Osteoblast (primary cell): ENCODE measurements at regions not wholly inside any gene's neighbourhood (a gene's known extent, or its start where the extent isn't known, plus 50 kb on each side); places are given as distances from the start of the nearest gene placed in this dataset.

Experiments used
- DNase-seq: peaks from one replicate; pipeline ENCODE4 v3.0.0; 2011; ENCODE audit warnings: low spot score, mixed read lengths; ENCODE audit not compliant: insufficient read length; ENCODE audit errors: missing footprints
- H2AFZ ChIP-seq: 2 replicates; pipeline ENCODE4 v1.6.0; 2011; ENCODE audit warnings: mild to moderate bottlenecking, low read length
- H3K27ac ChIP-seq: 2 replicates; pipeline ENCODE4 v1.5.1; 2011; ENCODE audit warnings: mild to moderate bottlenecking, low read depth, low read length, moderate library complexity
- H3K27me3 ChIP-seq: 2 replicates; pipeline ENCODE4 v1.6.0; 2012; ENCODE audit warnings: mild to moderate bottlenecking, control low read depth, inconsistent platforms, low read length, moderate library complexity; ENCODE audit not compliant: insufficient read depth
- H3K36me3 ChIP-seq: 2 replicates; pipeline ENCODE4 v1.5.1; 2011; ENCODE audit warnings: mild to moderate bottlenecking, low read length, control low read depth, moderate library complexity; ENCODE audit not compliant: insufficient read depth
- H3K4me1 ChIP-seq: 2 replicates; pipeline ENCODE4 v1.5.1; 2011; ENCODE audit warnings: mild to moderate bottlenecking, low read length, control low read depth, moderate library complexity; ENCODE audit not compliant: insufficient read depth
- H3K4me2 ChIP-seq: 2 replicates; pipeline ENCODE4 v1.6.0; 2011; ENCODE audit warnings: mild to moderate bottlenecking, low read length; ENCODE audit not compliant: insufficient read depth
- H3K4me3 ChIP-seq: fragments of 200-600 bp; sonication (generic); 3 replicates; pipeline ENCODE4 v1.5.1; 2012; ENCODE audit warnings: mild to moderate bottlenecking, low read length, inconsistent platforms; ENCODE audit not compliant: insufficient read depth
- H3K79me2 ChIP-seq: 2 replicates; pipeline ENCODE4 v1.6.0; 2012; ENCODE audit warnings: mild to moderate bottlenecking, low read length, control low read depth, inconsistent platforms; ENCODE audit not compliant: insufficient read depth
- H3K9me3 ChIP-seq: 2 replicates; pipeline ENCODE4 v1.5.1; 2011; ENCODE audit warnings: low read depth, low read length, control low read depth
- H4K20me1 ChIP-seq: 2 replicates; pipeline ENCODE4 v1.6.0; 2012; ENCODE audit warnings: mild to moderate bottlenecking, low read length, control low read depth; ENCODE audit not compliant: insufficient read depth
- CTCF ChIP-seq: IDR thresholded peaks from 2 replicates; pipeline ENCODE4 v1.5.1; 2011; ENCODE audit warnings: mild to moderate bottlenecking, low read depth, low read length, moderate library complexity; ENCODE audit errors: extremely low read depth

DNA sequence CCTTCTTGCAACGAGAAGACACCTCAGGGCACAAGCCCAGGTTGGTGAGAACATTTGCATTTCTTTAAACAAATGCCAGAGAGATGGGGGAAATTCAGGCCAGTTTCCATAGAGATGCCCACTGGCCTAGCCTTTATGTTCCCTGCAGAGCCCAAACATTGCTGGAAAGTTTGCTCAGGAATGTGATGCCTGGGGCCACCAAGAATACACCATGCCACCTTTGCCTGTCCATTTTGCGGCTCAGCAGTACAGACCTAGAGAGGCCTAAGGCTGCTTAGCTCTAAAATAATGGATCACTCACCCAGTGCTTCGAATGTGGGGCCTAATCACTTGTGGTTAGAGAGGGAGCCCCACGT is 210.0 kb downstream of the RPLP1 start:
- no peak overlapping the region for H2AFZ ChIP-seq
- H3K9me3 ChIP-seq = no peaks in the 10 kb centered on the region
- peaks cover 6% of the 10 kb centered on the region for H3K27me3 ChIP-seq
- H3K79me2 ChIP-seq = no peaks in the 10 kb centered on the region
- H3K4me2 ChIP-seq = no peak overlapping the region
- H3K4me1 ChIP-seq = no peaks in the 10 kb centered on the region
- H4K20me1 ChIP-seq = no peaks in the 10 kb centered on the region
- TF ChIP-seq CTCF = no peak
- no peaks in the 10 kb centered on the region for H3K36me3 ChIP-seq
- H3K27ac ChIP-seq = no peak overlapping the region
- H3K4me3 ChIP-seq = no peak overlapping the region
- DNase-seq = no peak

DNA sequence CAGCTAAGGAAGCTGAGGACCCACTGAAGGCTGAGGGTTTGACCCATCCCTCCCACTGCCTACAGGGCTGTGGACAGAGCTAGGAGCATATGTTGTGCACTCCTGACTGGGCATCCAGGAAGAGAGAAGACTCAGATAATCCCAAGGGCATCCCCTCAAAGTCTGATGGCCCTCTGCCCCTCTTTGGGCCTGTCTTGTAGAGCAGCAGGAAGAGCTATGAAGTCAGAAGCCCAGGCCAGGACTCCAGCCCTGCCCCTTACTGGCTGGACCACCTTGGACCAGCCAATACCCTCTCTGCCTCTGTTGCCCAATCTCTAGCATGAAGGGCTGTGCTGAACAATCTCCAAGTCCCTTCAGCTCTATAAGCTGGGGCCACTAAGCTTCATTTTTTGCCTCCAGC is 210.8 kb downstream of the RPLP1 start:
- Histone ChIP-seq H3K4me1 (no peaks in the 10 kb centered on the region), H3K79me2 (no peaks in the 10 kb centered on the region), H3K9me3 (no peaks in the 10 kb centered on the region), H3K36me3 (no peaks in the 10 kb centered on the region), H3K27ac (no peak overlapping the region), H2AFZ (no peak overlapping the region), H4K20me1 (no peaks in the 10 kb centered on the region), H3K4me3 (no peak overlapping the region), H3K4me2 (no peak overlapping the region), H3K27me3 (peaks cover 6% of the 10 kb centered on the region)
- DNase-seq = no peak
- no peak for TF ChIP-seq CTCF

DNA sequence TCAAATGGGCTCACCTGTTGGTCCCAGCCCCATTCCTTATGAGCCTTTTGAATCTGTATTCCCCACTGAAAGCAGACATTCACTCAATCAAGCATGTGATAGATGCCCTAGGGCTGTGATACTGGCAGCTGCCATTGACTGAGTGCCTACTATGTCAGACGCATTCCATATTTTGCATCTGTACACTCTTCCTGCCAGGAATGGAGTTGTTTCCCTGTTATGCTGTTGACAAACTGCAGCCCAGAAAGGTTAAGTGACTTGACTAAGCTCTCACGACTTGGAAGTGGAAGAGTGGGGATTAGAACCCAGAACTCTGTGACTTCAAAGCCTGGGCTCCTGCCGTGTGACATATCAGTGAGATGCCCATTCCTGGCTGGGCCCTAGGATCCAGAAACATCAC is 211.4 kb downstream of the RPLP1 start:
- no peak for TF ChIP-seq CTCF

DNA sequence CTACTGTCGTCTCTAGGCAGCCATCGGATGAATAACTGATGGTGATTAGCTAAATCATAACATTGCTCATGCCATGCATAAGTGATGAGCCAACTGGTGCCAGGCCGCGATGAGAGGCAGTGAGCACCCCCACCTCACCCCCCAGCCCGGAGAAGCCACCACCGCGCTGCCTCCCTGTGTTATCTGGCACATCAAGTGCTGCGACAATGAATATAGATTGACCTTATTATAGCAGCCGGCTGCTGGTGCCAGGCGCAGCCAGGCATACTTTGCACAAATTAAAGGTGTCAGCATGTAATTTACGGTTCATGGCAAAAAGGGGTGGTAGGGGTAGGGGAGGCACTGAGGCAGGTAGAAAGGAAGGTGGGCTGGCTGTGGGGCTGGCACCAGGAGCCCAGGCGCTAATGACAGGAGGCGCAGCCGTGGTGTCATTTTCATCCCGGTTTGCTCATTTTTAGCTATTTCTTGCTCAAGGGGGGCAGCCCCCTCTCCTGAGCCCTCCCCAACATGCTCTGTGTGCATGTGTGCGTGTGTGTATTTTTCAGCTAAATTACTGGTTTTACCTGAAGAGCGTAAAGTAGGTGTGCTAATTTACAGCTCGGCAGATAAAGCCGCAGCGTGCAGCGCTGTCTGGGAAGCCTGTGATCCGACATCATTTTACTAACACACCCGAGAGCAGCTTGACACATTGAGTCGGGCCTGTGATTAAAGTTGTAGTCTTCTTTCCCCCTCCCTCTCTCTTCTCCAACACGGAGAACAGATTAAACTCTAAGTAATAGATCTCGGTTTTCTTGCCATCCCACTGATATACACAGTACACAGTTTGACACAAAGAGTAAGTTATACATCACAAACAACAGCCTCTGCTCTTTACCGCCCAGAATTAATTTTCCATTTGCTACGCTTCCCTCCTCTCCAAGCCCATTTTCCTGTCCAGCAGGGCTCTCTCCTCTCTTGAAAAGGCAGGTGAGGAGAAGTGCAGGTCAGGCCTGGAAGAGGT is 212.3 kb downstream of the RPLP1 start:
- H3K4me2 ChIP-seq = no peak overlapping the region
- peaks cover 4% of the 10 kb centered on the region for H3K27me3 ChIP-seq
- H3K4me3 ChIP-seq = no peak overlapping the region
- no peaks in the 10 kb centered on the region for H3K4me1 ChIP-seq
- no peak overlapping the region for H3K27ac ChIP-seq
- DNase-seq = no peak
- no peaks in the 10 kb centered on the region for H4K20me1 ChIP-seq
- no peaks in the 10 kb centered on the region for H3K36me3 ChIP-seq
- TF ChIP-seq CTCF = no peak
- no peaks in the 10 kb centered on the region for H3K9me3 ChIP-seq
- H2AFZ ChIP-seq = no peak overlapping the region
- H3K79me2 ChIP-seq = no peaks in the 10 kb centered on the region

More for the DNA sequence above, 211.4 kb downstream of the RPLP1 start:
- no peaks in the 10 kb centered on the region for H3K36me3 ChIP-seq
- H3K9me3 ChIP-seq = no peaks in the 10 kb centered on the region
- H3K27ac ChIP-seq = no peak overlapping the region
- no peak overlapping the region for H3K4me3 ChIP-seq
- no peaks in the 10 kb centered on the region for H3K4me1 ChIP-seq
- no peak overlapping the region for H2AFZ ChIP-seq
- DNase-seq = no peak
- peaks cover 6% of the 10 kb centered on the region for H3K27me3 ChIP-seq
- H3K79me2 ChIP-seq = no peaks in the 10 kb centered on the region
- H4K20me1 ChIP-seq = no peaks in the 10 kb centered on the region
- no peak overlapping the region for H3K4me2 ChIP-seq
